PC-9 (cell line): ENCODE measurements at regions not wholly inside any gene's neighbourhood (a gene's known extent, or its start where the extent isn't known, plus 50 kb on each side); places are given as distances from the start of the nearest gene placed in this dataset.

ENCODE experiments used
- BruUV-seq: library from RNA; stranded (reverse); fragments of 400-500 nt; replicated peaks from 2 replicates; lab custom pipeline; 2021; lab: Mats Ljungman, UMichigan
- CTCF ChIA-PET: fragments of 300-600 bp; sonication (Branson Sonifier 250); formaldehyde crosslinking; loops from one replicate; lab custom pipeline; 2022; ENCODE audit warnings: antibody characterized with exemption; lab: Charles Lee
- POLR2A ChIA-PET: fragments of 300-600 bp; sonication (Branson Sonifier 250); formaldehyde crosslinking; loops from one replicate; lab custom pipeline; 2022; ENCODE audit warnings: antibody characterized with exemption; ENCODE audit not compliant: unreplicated experiment; lab: Charles Lee
- DNase-seq, 2 experiments: peaks; one replicate each; pipeline versions ENCODE4 v3.0.0 to v3.0.0-alpha.2; 2015 to 2022; ENCODE audit warnings: mixed read lengths in 1 of 2
- H2AFZ ChIP-seq: fragments of 200-600 bp; sonication (generic); 2 replicates; pipeline ENCODE4 v1.8.1; 2017; ENCODE audit warnings: antibody characterized with exemption
- H3F3A ChIP-seq: fragments of 200-600 bp; sonication (generic); 2 replicates; pipeline ENCODE4 v1.8.1; 2017; ENCODE audit warnings: antibody characterized with exemption, mild to moderate bottlenecking, low read depth; ENCODE audit not compliant: insufficient read depth
- H3K27ac ChIP-seq: fragments of 200-600 bp; sonication (generic); 2 replicates; pipeline ENCODE4 v1.6.1; 2016; ENCODE audit warnings: mixed run types
- H3K27me3 ChIP-seq: fragments of 200-600 bp; sonication (generic); 2 replicates; pipeline ENCODE4 v1.6.1; 2016; ENCODE audit warnings: low read depth, mixed run types; ENCODE audit not compliant: insufficient read depth
- H3K36me3 ChIP-seq: fragments of 200-600 bp; sonication (generic); 2 replicates; pipeline ENCODE4 v1.6.1; 2016; ENCODE audit warnings: low read depth, mixed run types
- H3K4me1 ChIP-seq: fragments of 200-600 bp; sonication (generic); replicated peaks from 2 replicates; pipeline ENCODE4 v1.6.1; 2016; ENCODE audit warnings: mixed run types; ENCODE audit not compliant: insufficient read depth
- H3K4me2 ChIP-seq: fragments of 200-600 bp; sonication (generic); 2 replicates; pipeline ENCODE4 v1.6.1; 2017; ENCODE audit warnings: mixed run types
- H3K4me3 ChIP-seq: fragments of 200-600 bp; sonication (generic); 2 replicates; pipeline ENCODE4 v1.6.1; 2016; ENCODE audit warnings: mixed run types
- H3K79me2 ChIP-seq: fragments of 200-600 bp; sonication (generic); 2 replicates; pipeline ENCODE4 v1.6.1; 2017; ENCODE audit warnings: low read depth, mixed run types
- H3K9me2 ChIP-seq: fragments of 200-600 bp; sonication (generic); 2 replicates; pipeline ENCODE4 v1.8.1; 2017; ENCODE audit warnings: mild to moderate bottlenecking; ENCODE audit not compliant: insufficient read depth
- H3K9me3 ChIP-seq: fragments of 200-600 bp; sonication (generic); 2 replicates; pipeline ENCODE4 v1.8.1; 2016; ENCODE audit warnings: low read depth; ENCODE audit not compliant: insufficient read depth
- H4K20me1 ChIP-seq: fragments of 200-600 bp; sonication (generic); 2 replicates; pipeline ENCODE4 v1.8.1; 2017; ENCODE audit not compliant: insufficient read depth
- CTCF ChIP-seq: fragments of 200-600 bp; sonication (generic); conservative IDR thresholded peaks from 2 replicates; pipeline ENCODE4 v1.6.1; 2017; ENCODE audit warnings: mixed run types, antibody characterized with exemption, mild to moderate bottlenecking, moderate library complexity
- EZH2 ChIP-seq: fragments of 200-600 bp; sonication (generic); IDR thresholded peaks from 2 replicates; pipeline ENCODE4 v1.8.0; 2017; ENCODE audit warnings: antibody characterized with exemption, low read depth
- intact Hi-C: fragments of 100-400 bp; cut with micrococcal nuclease; formaldehyde crosslinking; loops from one replicate; pipeline ENCODE4 v1.10.0; 2022; ENCODE audit not compliant: unreplicated experiment

DNA sequence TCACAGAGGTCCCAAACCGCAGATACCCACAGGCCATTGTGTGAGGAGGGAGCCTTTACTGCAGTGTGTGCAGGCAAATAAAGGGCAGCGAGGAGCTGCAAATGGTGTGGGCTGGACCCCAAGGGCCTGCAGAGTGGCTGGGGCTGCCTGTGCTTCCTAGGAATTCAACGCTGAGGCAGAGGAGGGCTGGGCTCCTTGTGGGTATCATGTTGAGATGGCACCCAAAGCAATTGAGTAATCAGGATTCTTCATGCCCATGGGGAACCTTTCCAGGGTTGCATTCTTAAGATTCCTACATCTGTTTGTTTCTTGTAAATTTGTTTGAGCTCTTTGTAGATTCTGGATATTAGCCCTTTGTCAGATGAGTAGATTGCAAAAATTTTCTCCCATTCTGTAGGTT is 85.4 kb upstream of the LIPC start:
- no TSS peak for BruUV-seq
- H3K4me3 ChIP-seq = no peak overlapping the region
- ChIA-PET POLR2A (interaction anchor here (0.5 to 0.7 kb wide), 9 partner anchors 28 to 424 kb away, joined by 3 to 11 read pairs (median 6); partner anchors contain the start of gene ADAM10), CTCF (interaction anchor here (0.8 kb wide), 1 partner anchor 14 kb away, joined by 4 read pairs; no protein-coding TSS in a partner anchor)
- no peak overlapping the region for H2AFZ ChIP-seq
- H3K36me3 ChIP-seq = no peaks in the 10 kb centered on the region
- no peaks in the 10 kb centered on the region for H3K9me3 ChIP-seq
- no peaks in the 10 kb centered on the region for H3K79me2 ChIP-seq
- peaks cover 23% of the 10 kb centered on the region for H3K4me1 ChIP-seq
- TF ChIP-seq CTCF (no peak), EZH2 (no peak)
- H4K20me1 ChIP-seq = no peaks in the 10 kb centered on the region
- intact Hi-C loops = loop anchor here (1.0 to 5.0 kb wide), 5 partner anchors 14 to 521 kb away; no protein-coding TSS in a partner anchor
- no peaks in the 10 kb centered on the region for H3K27me3 ChIP-seq
- peak overlapping the region; percentile 26; the same call in 1 of the 2 replicates for H3K4me2 ChIP-seq
- H3F3A ChIP-seq = peaks cover 16% of the 10 kb centered on the region; the same call in 1 of the 2 replicates
- peak; percentile 84 to 91 for DNase-seq
- H3K9me2 ChIP-seq = no peaks in the 10 kb centered on the region
- H3K27ac ChIP-seq = peak overlapping the region; percentile 51

DNA sequence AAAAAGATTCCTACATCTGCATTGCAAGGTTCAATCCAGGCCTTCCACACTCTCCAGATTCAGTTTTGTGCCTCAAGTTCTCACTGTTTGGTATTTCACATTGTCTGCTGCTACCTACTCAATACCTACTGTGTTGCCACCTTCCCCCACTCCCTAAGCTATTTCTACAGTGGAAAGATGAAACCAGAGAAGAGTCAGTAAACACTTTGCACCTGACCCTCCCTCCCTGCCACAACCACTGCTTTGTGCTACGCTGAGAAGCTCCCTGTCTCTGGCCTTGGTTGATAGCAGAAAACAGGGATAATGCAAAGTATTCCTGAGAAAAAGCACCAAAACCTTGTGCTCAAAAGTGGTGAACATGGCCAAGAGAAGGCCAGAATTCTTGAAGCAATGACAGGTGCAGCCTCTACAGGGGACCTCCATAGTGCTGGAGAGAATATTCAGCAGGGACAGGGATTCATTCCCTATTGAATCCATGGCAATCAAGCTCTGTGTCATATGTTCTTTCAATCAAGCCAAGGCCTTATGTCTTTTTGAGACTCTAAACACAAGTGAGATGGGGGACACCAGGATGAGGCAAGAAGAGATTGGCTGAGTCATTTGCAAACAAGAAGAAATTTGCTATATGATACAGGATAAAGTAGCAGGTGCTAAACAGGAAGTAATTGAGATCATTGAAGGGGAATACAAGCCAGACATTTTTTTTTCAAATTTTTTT is 83.5 kb upstream of the LIPC start:
- no peaks in the 10 kb centered on the region for H4K20me1 ChIP-seq
- H3K9me3 ChIP-seq = no peaks in the 10 kb centered on the region
- BruUV-seq = no TSS peak
- peaks cover 23% of the 10 kb centered on the region for H3K4me1 ChIP-seq
- H3K36me3 ChIP-seq = no peaks in the 10 kb centered on the region
- no peak overlapping the region for H3K4me3 ChIP-seq
- ChIA-PET POLR2A (no interaction called here), CTCF (no interaction called here)
- DNase-seq = peak in 1 of 2 experiments; percentile 58
- no peak overlapping the region for H2AFZ ChIP-seq
- peaks cover 16% of the 10 kb centered on the region; the same call in 1 of the 2 replicates for H3F3A ChIP-seq
- peak overlapping the region; percentile 29; the same call in 1 of the 2 replicates for H3K27ac ChIP-seq
- no peaks in the 10 kb centered on the region for H3K27me3 ChIP-seq
- intact Hi-C loops = loop anchor here (5.0 kb wide), 2 partner anchors 121 to 519 kb away; no protein-coding TSS in a partner anchor
- H3K9me2 ChIP-seq = no peaks in the 10 kb centered on the region
- no peaks in the 10 kb centered on the region for H3K79me2 ChIP-seq
- TF ChIP-seq EZH2 = no peak
- TF ChIP-seq CTCF = no peak
- no peak overlapping the region for H3K4me2 ChIP-seq

- no TSS peak for BruUV-seq
- Histone ChIP-seq H3K4me2 (no peak overlapping the region), H3F3A (peaks cover 5% of the 10 kb centered on the region; the same call in 1 of the 2 replicates), H3K9me2 (no peaks in the 10 kb centered on the region), H3K9me3 (no peaks in the 10 kb centered on the region), H3K79me2 (no peaks in the 10 kb centered on the region), H2AFZ (no peak overlapping the region), H3K4me1 (peaks cover 9% of the 10 kb centered on the region), H4K20me1 (no peaks in the 10 kb centered on the region), H3K27ac (no peak overlapping the region), H3K36me3 (no peaks in the 10 kb centered on the region), H3K4me3 (no peak overlapping the region), H3K27me3 (no peaks in the 10 kb centered on the region)
- intact Hi-C loops = no loop called here
- POLR2A ChIA-PET = interaction anchor here (0.7 kb wide), 1 partner anchor 316 kb away, joined by 9 read pairs; no protein-coding TSS in a partner anchor
- CTCF ChIA-PET = no interaction called here
- DNase-seq = no peak
- TF ChIP-seq EZH2 (no peak), CTCF (no peak)
These were observed 79.5 kb upstream of the LIPC start for GRCh38 chr15:58352026-58352929.
